ENCODE measurements at regions not wholly inside any gene's neighbourhood (a gene's known extent, or its start where the extent isn't known, plus 50 kb on each side); places are given as distances from the start of the nearest gene placed in this dataset.

DNA sequence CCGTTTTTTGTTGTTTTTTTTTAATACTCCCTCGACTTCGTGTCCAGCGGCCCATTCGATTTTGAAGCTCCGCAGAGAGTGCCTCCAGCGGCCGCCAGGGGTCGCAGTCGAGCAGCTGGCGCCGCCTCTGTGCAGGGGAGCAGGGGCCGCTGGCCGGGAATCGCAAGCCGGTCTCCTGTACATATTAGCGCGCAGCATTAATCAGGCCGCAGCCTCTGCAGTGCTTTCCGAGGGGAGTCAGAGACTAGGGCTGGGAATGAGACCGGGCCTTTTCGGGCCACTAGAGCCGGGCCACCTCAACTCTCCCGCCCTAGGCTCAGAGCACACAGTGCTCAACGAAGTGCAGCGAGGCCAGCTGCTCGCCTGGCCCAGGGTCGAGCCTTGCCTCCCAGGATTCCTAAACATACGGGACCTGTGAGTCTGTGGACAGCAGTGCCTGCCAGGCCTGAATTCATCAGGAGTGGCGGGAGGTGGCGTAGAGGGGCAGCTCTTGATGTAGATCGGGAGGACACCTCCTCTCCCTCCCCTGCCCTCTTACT, 81.8 kb downstream of the EMP1 start (continued):
- TF ChIP-seq, protein P1, sequence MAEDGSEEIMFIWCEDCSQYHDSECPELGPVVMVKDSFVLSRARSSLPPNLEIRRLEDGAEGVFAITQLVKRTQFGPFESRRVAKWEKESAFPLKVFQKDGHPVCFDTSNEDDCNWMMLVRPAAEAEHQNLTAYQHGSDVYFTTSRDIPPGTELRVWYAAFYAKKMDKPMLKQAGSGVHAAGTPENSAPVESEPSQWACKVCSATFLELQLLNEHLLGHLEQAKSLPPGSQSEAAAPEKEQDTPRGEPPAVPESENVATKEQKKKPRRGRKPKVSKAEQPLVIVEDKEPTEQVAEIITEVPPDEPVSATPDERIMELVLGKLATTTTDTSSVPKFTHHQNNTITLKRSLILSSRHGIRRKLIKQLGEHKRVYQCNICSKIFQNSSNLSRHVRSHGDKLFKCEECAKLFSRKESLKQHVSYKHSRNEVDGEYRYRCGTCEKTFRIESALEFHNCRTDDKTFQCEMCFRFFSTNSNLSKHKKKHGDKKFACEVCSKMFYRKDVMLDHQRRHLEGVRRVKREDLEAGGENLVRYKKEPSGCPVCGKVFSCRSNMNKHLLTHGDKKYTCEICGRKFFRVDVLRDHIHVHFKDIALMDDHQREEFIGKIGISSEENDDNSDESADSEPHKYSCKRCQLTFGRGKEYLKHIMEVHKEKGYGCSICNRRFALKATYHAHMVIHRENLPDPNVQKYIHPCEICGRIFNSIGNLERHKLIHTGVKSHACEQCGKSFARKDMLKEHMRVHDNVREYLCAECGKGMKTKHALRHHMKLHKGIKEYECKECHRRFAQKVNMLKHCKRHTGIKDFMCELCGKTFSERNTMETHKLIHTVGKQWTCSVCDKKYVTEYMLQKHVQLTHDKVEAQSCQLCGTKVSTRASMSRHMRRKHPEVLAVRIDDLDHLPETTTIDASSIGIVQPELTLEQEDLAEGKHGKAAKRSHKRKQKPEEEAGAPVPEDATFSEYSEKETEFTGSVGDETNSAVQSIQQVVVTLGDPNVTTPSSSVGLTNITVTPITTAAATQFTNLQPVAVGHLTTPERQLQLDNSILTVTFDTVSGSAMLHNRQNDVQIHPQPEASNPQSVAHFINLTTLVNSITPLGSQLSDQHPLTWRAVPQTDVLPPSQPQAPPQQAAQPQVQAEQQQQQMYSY (CRISPR knock-in tag; IDR thresholded peaks at IDR 0.05): no peak
- TF ChIP-seq SMARCA5 (IDR thresholded peaks at IDR 0.05): no peak
- TF ChIP-seq BRCA1 (IDR thresholded peaks at IDR 0.05; ENCODE audit: low read depth, low read length): no peak
- TF ChIP-seq, protein P2, sequence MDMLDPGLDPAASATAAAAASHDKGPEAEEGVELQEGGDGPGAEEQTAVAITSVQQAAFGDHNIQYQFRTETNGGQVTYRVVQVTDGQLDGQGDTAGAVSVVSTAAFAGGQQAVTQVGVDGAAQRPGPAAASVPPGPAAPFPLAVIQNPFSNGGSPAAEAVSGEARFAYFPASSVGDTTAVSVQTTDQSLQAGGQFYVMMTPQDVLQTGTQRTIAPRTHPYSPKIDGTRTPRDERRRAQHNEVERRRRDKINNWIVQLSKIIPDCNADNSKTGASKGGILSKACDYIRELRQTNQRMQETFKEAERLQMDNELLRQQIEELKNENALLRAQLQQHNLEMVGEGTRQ (IDR thresholded peaks at IDR 0.05; ENCODE audit: borderline replicate concordance, low read depth, low read length): no peak
- TF ChIP-seq, protein P3, sequence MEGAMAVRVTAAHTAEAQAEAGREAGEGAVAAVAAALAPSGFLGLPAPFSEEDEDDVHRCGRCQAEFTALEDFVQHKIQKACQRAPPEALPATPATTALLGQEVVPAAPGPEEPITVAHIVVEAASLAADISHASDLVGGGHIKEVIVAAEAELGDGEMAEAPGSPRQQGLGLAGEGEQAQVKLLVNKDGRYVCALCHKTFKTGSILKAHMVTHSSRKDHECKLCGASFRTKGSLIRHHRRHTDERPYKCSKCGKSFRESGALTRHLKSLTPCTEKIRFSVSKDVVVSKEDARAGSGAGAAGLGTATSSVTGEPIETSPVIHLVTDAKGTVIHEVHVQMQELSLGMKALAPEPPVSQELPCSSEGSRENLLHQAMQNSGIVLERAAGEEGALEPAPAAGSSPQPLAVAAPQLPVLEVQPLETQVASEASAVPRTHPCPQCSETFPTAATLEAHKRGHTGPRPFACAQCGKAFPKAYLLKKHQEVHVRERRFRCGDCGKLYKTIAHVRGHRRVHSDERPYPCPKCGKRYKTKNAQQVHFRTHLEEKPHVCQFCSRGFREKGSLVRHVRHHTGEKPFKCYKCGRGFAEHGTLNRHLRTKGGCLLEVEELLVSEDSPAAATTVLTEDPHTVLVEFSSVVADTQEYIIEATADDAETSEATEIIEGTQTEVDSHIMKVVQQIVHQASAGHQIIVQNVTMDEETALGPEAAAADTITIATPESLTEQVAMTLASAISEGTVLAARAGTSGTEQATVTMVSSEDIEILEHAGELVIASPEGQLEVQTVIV (IDR thresholded peaks at IDR 0.05; ENCODE audit: borderline replicate concordance, partially characterized antibody): no peak
- TF ChIP-seq LARP7 (IDR thresholded peaks at IDR 0.05): no peak
- TF ChIP-seq, protein P4, sequence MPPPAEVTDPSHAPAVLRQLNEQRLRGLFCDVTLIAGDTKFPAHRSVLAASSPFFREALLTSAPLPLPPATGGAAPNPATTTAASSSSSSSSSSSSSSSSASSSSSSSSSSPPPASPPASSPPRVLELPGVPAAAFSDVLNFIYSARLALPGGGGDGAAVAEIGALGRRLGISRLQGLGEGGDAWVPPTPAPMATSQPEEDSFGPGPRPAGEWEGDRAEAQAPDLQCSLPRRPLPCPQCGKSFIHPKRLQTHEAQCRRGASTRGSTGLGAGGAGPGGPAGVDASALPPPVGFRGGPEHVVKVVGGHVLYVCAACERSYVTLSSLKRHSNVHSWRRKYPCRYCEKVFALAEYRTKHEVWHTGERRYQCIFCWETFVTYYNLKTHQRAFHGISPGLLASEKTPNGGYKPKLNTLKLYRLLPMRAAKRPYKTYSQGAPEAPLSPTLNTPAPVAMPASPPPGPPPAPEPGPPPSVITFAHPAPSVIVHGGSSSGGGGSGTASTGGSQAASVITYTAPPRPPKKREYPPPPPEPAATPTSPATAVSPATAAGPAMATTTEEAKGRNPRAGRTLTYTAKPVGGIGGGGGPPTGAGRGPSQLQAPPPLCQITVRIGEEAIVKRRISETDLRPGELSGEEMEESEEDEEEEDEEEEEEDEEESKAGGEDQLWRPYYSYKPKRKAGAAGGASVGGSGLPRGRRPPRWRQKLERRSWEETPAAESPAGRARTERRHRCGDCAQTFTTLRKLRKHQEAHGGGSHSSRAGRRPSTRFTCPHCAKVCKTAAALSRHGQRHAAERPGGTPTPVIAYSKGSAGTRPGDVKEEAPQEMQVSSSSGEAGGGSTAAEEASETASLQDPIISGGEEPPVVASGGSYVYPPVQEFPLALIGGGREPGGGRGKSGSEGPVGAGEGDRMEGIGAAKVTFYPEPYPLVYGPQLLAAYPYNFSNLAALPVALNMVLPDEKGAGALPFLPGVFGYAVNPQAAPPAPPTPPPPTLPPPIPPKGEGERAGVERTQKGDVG (CRISPR knock-in tag; IDR thresholded peaks at IDR 0.05): no peak
- TF ChIP-seq ZNF274 (IDR thresholded peaks at IDR 0.05; ENCODE audit: insufficient read depth, insufficient read length): no peak
- TF ChIP-seq, protein P5, sequence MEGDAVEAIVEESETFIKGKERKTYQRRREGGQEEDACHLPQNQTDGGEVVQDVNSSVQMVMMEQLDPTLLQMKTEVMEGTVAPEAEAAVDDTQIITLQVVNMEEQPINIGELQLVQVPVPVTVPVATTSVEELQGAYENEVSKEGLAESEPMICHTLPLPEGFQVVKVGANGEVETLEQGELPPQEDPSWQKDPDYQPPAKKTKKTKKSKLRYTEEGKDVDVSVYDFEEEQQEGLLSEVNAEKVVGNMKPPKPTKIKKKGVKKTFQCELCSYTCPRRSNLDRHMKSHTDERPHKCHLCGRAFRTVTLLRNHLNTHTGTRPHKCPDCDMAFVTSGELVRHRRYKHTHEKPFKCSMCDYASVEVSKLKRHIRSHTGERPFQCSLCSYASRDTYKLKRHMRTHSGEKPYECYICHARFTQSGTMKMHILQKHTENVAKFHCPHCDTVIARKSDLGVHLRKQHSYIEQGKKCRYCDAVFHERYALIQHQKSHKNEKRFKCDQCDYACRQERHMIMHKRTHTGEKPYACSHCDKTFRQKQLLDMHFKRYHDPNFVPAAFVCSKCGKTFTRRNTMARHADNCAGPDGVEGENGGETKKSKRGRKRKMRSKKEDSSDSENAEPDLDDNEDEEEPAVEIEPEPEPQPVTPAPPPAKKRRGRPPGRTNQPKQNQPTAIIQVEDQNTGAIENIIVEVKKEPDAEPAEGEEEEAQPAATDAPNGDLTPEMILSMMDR (IDR thresholded peaks at IDR 0.05 in 2 of 3, conservative IDR thresholded peaks at IDR 0.05 in 1 of 3; ENCODE audit: control insufficient read depth in 2 of 3, extremely low read depth in 1 of 3, insufficient read depth in 1 of 3, low read depth in 3 of 3, low read length in 3 of 3): peak; percentile 68 to 85 (median 75)
- TF ChIP-seq BHLHE40 (IDR thresholded peaks at IDR 0.05; ENCODE audit: borderline replicate concordance in 1 of 2, low read depth in 2 of 2, low read length in 1 of 2): no peak
- TF ChIP-seq WRNIP1 (IDR thresholded peaks at IDR 0.05; ENCODE audit: borderline replicate concordance, low read depth, low read length): no peak
- TF ChIP-seq FOXK2 (IDR thresholded peaks at IDR 0.05): no peak
- peak; percentile 60; the same call in 1 of the 2 replicates for TF ChIP-seq SMC3 (IDR thresholded peaks at IDR 0.05; ENCODE audit: borderline replicate concordance, low read length)
- no peak for TF ChIP-seq POLR2A (IDR thresholded peaks at IDR 0.05; ENCODE audit: low read depth, low read length)
- TF ChIP-seq, protein P6, sequence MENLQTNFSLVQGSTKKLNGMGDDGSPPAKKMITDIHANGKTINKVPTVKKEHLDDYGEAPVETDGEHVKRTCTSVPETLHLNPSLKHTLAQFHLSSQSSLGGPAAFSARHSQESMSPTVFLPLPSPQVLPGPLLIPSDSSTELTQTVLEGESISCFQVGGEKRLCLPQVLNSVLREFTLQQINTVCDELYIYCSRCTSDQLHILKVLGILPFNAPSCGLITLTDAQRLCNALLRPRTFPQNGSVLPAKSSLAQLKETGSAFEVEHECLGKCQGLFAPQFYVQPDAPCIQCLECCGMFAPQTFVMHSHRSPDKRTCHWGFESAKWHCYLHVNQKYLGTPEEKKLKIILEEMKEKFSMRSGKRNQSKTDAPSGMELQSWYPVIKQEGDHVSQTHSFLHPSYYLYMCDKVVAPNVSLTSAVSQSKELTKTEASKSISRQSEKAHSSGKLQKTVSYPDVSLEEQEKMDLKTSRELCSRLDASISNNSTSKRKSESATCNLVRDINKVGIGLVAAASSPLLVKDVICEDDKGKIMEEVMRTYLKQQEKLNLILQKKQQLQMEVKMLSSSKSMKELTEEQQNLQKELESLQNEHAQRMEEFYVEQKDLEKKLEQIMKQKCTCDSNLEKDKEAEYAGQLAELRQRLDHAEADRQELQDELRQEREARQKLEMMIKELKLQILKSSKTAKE (IDR thresholded peaks at IDR 0.05; ENCODE audit: low read depth, poor library complexity, severe bottlenecking): no peak

Measured in GM12878 (cell line).